DND-41 (cell line): ENCODE measurements at regions not wholly inside any gene's neighbourhood (a gene's known extent, or its start where the extent isn't known, plus 50 kb on each side); places are given as distances from the start of the nearest gene placed in this dataset.

Experiments used
- ATAC-seq: fragments of 200-7000 bp; cut with Tn5 transposase; 3 replicates; pipeline ENCODE4 v1.9.1; 2021; ENCODE audit warnings: low read depth; ENCODE audit not compliant: insufficient read depth
- DNase-seq: peaks from one replicate; pipeline ENCODE4 v3.0.0-alpha.2; 2020
- H2AFZ ChIP-seq: 2 replicates; pipeline ENCODE4 v1.6.0; 2012; ENCODE audit warnings: low read depth, low read length
- H3K27ac ChIP-seq: 2 replicates; pipeline ENCODE4 v1.5.1; 2012; ENCODE audit warnings: low read length, inconsistent platforms
- H3K27me3 ChIP-seq: fragments of 200-600 bp; sonication (generic); 2 replicates; pipeline ENCODE4 v1.6.0; 2012; ENCODE audit warnings: low read length, mild to moderate bottlenecking, inconsistent platforms; ENCODE audit not compliant: insufficient read depth, poor library complexity
- H3K36me3 ChIP-seq: 2 replicates; pipeline ENCODE4 v1.5.1; 2012; ENCODE audit warnings: low read length, inconsistent platforms; ENCODE audit not compliant: insufficient read depth
- H3K4me1 ChIP-seq: 2 replicates; pipeline ENCODE4 v1.5.1; 2012; ENCODE audit warnings: mild to moderate bottlenecking, low read length; ENCODE audit not compliant: insufficient read depth
- H3K4me2 ChIP-seq: 2 replicates; pipeline ENCODE4 v1.6.0; 2012; ENCODE audit warnings: mild to moderate bottlenecking, moderate library complexity, low read length, inconsistent platforms; ENCODE audit not compliant: insufficient read depth
- H3K4me3 ChIP-seq, 2 experiments: fragments of 200-600 bp in 1 of 2; shearing (Covaris generic) in 1 of 2; 2 replicates each; pipeline ENCODE4 v1.5.1; 2012 to 2016; ENCODE audit warnings: inconsistent platforms in 2 of 2, low read length in 2 of 2, mild to moderate bottlenecking in 2 of 2, low read depth in 1 of 2, moderate library complexity in 1 of 2
- H3K79me2 ChIP-seq: 2 replicates; pipeline ENCODE4 v1.6.0; 2012; ENCODE audit warnings: low read length, inconsistent platforms; ENCODE audit not compliant: insufficient read depth
- H3K9ac ChIP-seq: 2 replicates; pipeline ENCODE4 v1.6.0; 2012; ENCODE audit warnings: low read depth, mild to moderate bottlenecking, inconsistent platforms, low read length, moderate library complexity
- H3K9me3 ChIP-seq: 2 replicates; pipeline ENCODE4 v1.5.1; 2012; ENCODE audit warnings: low read length, moderate library complexity, mild to moderate bottlenecking, inconsistent platforms; ENCODE audit not compliant: insufficient read depth, severe bottlenecking
- H4K20me1 ChIP-seq: 2 replicates; pipeline ENCODE4 v1.6.0; 2012; ENCODE audit warnings: low read length; ENCODE audit not compliant: insufficient read depth
- EZH2 ChIP-seq: IDR thresholded peaks from 3 replicates; pipeline ENCODE4 v1.6.1; 2012; ENCODE audit warnings: borderline replicate concordance, low read depth, mild to moderate bottlenecking, moderate library complexity, low read length, inconsistent platforms; ENCODE audit not compliant: severe bottlenecking
- TF ChIP-seq, protein P1 (sequence below): IDR thresholded peaks from 2 replicates; pipeline ENCODE4 v1.5.1; 2012; ENCODE audit warnings: borderline replicate concordance, low read length, moderate library complexity, mild to moderate bottlenecking; ENCODE audit not compliant: poor library complexity, severe bottlenecking; ENCODE audit errors: extremely low read depth

DNA sequence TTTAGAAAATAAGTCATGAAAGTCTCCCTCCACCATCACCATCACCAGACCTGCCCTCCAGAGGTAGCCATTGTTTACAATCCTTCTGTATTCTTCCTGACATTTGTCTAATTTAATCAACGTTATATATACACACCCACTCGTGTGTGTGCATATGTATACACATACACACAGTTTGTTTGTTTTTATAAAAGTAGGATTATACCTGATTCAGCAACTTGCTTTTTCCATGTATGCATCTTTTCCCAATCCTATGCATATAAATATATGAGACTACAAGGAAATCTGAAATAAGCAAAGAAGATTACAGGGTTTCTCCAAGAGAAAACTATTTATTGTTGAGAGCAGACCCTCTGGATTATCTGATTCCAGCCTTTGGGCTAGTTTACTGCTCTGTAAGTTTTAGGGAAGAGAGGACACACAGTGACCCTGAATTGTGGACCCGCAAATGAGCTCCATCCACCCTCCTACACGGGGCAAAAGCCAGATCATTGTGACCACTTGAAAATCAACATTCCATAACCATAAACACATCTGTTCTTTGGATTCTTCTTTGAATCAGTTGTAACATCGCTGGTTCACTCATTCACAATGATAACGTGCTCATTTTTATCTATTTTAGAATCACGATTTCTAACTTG is 104.3 kb downstream of the CPN2 start:
- no peak overlapping the region for H2AFZ ChIP-seq
- H3K9ac ChIP-seq: no peak overlapping the region
- no peaks in the 10 kb centered on the region for H3K36me3 ChIP-seq
- no peaks in the 10 kb centered on the region for H3K79me2 ChIP-seq
- no peak overlapping the region for H3K4me3 ChIP-seq
- DNase-seq (no peak), ATAC-seq (no peak)
- H4K20me1 ChIP-seq: no peaks in the 10 kb centered on the region
- H3K27me3 ChIP-seq: no peaks in the 10 kb centered on the region
- TF ChIP-seq EZH2: no peak
- TF ChIP-seq, protein P1, sequence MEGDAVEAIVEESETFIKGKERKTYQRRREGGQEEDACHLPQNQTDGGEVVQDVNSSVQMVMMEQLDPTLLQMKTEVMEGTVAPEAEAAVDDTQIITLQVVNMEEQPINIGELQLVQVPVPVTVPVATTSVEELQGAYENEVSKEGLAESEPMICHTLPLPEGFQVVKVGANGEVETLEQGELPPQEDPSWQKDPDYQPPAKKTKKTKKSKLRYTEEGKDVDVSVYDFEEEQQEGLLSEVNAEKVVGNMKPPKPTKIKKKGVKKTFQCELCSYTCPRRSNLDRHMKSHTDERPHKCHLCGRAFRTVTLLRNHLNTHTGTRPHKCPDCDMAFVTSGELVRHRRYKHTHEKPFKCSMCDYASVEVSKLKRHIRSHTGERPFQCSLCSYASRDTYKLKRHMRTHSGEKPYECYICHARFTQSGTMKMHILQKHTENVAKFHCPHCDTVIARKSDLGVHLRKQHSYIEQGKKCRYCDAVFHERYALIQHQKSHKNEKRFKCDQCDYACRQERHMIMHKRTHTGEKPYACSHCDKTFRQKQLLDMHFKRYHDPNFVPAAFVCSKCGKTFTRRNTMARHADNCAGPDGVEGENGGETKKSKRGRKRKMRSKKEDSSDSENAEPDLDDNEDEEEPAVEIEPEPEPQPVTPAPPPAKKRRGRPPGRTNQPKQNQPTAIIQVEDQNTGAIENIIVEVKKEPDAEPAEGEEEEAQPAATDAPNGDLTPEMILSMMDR: no peak
- H3K27ac ChIP-seq: no peak overlapping the region
- no peaks in the 10 kb centered on the region for H3K9me3 ChIP-seq
- H3K4me2 ChIP-seq: no peak overlapping the region
- peaks cover 43% of the 10 kb centered on the region for H3K4me1 ChIP-seq

DNA sequence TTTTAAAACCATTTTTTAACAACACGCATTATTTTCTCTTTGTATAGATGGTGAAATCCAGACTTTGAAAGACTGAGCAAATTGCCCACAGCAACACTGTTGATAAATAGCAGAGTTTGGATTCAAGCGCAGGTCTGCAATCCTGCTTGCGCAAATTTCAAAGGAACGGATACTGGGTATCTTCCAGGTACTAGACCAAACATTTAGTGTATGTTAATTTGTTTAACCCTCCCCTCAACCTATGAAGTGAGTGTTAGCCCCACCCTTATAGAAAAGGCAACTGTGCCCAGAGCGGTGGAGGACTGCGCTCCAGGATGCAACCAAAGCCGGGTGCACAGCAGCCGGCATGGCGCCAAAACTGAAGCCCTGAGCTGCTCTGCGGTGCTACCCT is 103.8 kb downstream of the CPN2 start:
- no peak overlapping the region for H3K4me2 ChIP-seq
- TF ChIP-seq EZH2: no peak
- TF ChIP-seq, protein P1: no peak
- ATAC-seq: no peak

DNA sequence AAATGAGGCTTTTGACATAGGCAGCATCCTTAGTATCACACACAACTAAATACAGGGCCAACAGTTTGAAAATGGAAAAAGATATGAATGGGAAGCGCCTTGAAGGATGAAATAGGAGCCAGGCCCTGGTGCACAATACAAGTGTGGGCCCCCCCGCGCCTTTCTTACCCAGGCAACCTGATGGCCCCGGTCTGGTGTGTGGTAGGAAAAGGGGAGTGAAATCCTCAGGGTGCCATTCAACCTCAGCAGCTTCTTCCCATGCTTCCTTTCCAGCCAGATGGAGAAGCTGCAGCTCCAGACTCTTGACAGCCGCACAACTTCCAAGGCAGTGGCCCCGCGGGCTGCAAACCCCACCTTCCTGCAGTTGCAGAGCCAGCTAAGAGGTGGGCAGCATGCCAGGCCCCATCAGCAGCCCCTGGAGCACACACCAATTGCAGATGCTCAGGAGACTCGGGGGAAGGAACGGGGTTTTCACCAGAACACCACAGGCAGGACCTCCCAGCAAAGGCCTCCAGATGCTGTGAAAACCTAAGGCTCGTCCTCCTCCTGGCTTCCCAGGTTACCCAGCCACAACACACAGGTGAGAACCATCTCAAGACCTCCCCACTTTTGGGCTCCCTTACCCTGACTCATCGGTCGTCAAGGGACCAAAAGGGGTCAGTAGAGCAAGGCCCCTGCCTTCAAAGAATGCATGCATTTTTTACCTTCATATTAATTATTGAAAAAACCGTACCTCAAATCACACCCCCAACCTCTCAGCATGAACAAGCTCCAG is 101.6 kb downstream of the CPN2 start:
- TF ChIP-seq EZH2: no peak
- TF ChIP-seq, protein P1: no peak
- Histone ChIP-seq H3K4me1 (peaks cover 62% of the 10 kb centered on the region), H3K9me3 (no peaks in the 10 kb centered on the region), H3K4me2 (peak overlapping the region; percentile 28), H3K27me3 (no peaks in the 10 kb centered on the region), H3K36me3 (no peaks in the 10 kb centered on the region), H2AFZ (peak overlapping the region; percentile 35; the same call in 1 of the 2 replicates), H3K9ac (no peak overlapping the region; the same call in 1 of the 2 replicates), H3K79me2 (no peaks in the 10 kb centered on the region), H3K27ac (peak overlapping the region; percentile 65), H3K4me3 (no peak overlapping the region), H4K20me1 (no peaks in the 10 kb centered on the region)
- DNase-seq (peak; percentile 81), ATAC-seq (peak; percentile 83)

More for the DNA sequence above, 103.8 kb downstream of the CPN2 start:
- DNase-seq: no peak
- H3K27me3 ChIP-seq: no peaks in the 10 kb centered on the region
- H3K4me1 ChIP-seq: peaks cover 48% of the 10 kb centered on the region
- no peaks in the 10 kb centered on the region for H3K9me3 ChIP-seq
- no peaks in the 10 kb centered on the region for H4K20me1 ChIP-seq
- H3K4me3 ChIP-seq: no peak overlapping the region
- H3K36me3 ChIP-seq: no peaks in the 10 kb centered on the region
- H2AFZ ChIP-seq: no peak overlapping the region
- H3K9ac ChIP-seq: no peak overlapping the region
- H3K27ac ChIP-seq: no peak overlapping the region
- H3K79me2 ChIP-seq: no peaks in the 10 kb centered on the region
